Panc1 (cell line): ENCODE measurements at regions not wholly inside any gene's neighbourhood (a gene's known extent, or its start where the extent isn't known, plus 50 kb on each side); places are given as distances from the start of the nearest gene placed in this dataset.

Source experiments
- ATAC-seq: fragments of 200-7000 bp; cut with Tn5 transposase; 2 replicates; pipeline ENCODE4 v1.9.1; 2020; ENCODE audit warnings: mild to moderate bottlenecking, moderate library complexity
- BruUV-seq: library from RNA; stranded (reverse); fragments of 400-500 nt; replicated peaks from 2 replicates; lab custom pipeline; 2021; lab: Mats Ljungman, UMichigan
- CTCF ChIA-PET: fragments of 300-600 bp; sonication (Branson Sonifier 250); formaldehyde crosslinking; loops from one replicate; lab custom pipeline; 2022; ENCODE audit warnings: antibody characterized with exemption; lab: Charles Lee
- POLR2A ChIA-PET: fragments of 300-600 bp; sonication (Branson Sonifier 250); formaldehyde crosslinking; loops from one replicate; lab custom pipeline; 2022; ENCODE audit warnings: antibody characterized with exemption; lab: Charles Lee
- DNase-seq: peaks from one replicate; pipeline ENCODE4 v3.0.0-alpha.2; 2010; ENCODE audit warnings: low read depth, low spot score
- H3K27ac ChIP-seq: 2 replicates; pipeline ENCODE4 v1.5.1; 2011; ENCODE audit warnings: mild to moderate bottlenecking, low read length, inconsistent platforms
- H3K27me3 ChIP-seq: fragments of 200-500 bp; sonication (Bioruptor generic); 2 replicates; pipeline ENCODE4 v1.6.0; 2014; ENCODE audit warnings: low read length, inconsistent platforms; ENCODE audit not compliant: control insufficient read depth, insufficient read depth
- H3K36me3 ChIP-seq: fragments of 200-500 bp; sonication (Bioruptor generic); 2 replicates; pipeline ENCODE4 v1.5.1; 2014; ENCODE audit warnings: inconsistent platforms, mild to moderate bottlenecking, low read length, moderate library complexity; ENCODE audit not compliant: control insufficient read depth, insufficient read depth
- H3K4me1 ChIP-seq: 2 replicates; pipeline ENCODE4 v1.5.1; 2011; ENCODE audit warnings: inconsistent platforms, mild to moderate bottlenecking, low read length, moderate library complexity; ENCODE audit not compliant: control insufficient read depth, insufficient read depth
- H3K4me3 ChIP-seq, 2 experiments: 2 replicates each; pipeline ENCODE4 v1.5.1; 2011 to 2012; ENCODE audit warnings: low read depth in 2 of 2, low read length in 2 of 2, mild to moderate bottlenecking in 2 of 2, inconsistent platforms in 1 of 2, moderate library complexity in 1 of 2
- H3K9me3 ChIP-seq: fragments of 200-500 bp; sonication (Bioruptor generic); 2 replicates; pipeline ENCODE4 v1.5.1; 2014; ENCODE audit warnings: low read depth, mild to moderate bottlenecking, inconsistent platforms, low read length, moderate library complexity; ENCODE audit not compliant: control insufficient read depth, insufficient read depth
- CTCF ChIP-seq: fragments of 450-650 bp; IDR thresholded peaks from 2 replicates; pipeline ENCODE4 v1.5.1; 2017; ENCODE audit warnings: mild to moderate bottlenecking
- POLR2AphosphoS5 ChIP-seq: IDR thresholded peaks from 2 replicates; pipeline ENCODE4 v1.6.1; 2012; ENCODE audit warnings: mild to moderate bottlenecking, low read depth, low read length, moderate library complexity
- REST ChIP-seq, 2 experiments: IDR thresholded peaks; 2 replicates each; pipeline ENCODE4 v1.6.1; 2011 to 2012; ENCODE audit warnings: low read depth in 2 of 2, control low read depth in 1 of 2, low read length in 1 of 2, mild to moderate bottlenecking in 1 of 2, moderate library complexity in 1 of 2; ENCODE audit not compliant: insufficient read depth in 1 of 2
- SIN3A ChIP-seq: IDR thresholded peaks from 2 replicates; pipeline ENCODE4 v1.6.1; 2012; ENCODE audit warnings: low read depth, mild to moderate bottlenecking, low read length, moderate library complexity, borderline replicate concordance; ENCODE audit not compliant: insufficient read depth
- TCF7L2 ChIP-seq: IDR thresholded peaks from 2 replicates; pipeline ENCODE4 v1.6.1; 2011; ENCODE audit warnings: mild to moderate bottlenecking, low read depth, low read length, inconsistent platforms
- in situ Hi-C: cut with HindIII; loops from 2 replicates; pipeline ENCODE4 v1.10.0; 2016; ENCODE audit warnings: low sequenced_read_pairs, low pct_unique_long_range_greater_than_20kb
- intact Hi-C: fragments of 100-400 bp; cut with micrococcal nuclease; formaldehyde crosslinking; loops from one replicate; pipeline ENCODE4 v1.10.0; 2022; ENCODE audit not compliant: unreplicated experiment

- ChIA-PET POLR2A (no interaction called here), CTCF (no interaction called here)
- no peaks in the 10 kb centered on the region for H3K36me3 ChIP-seq
- H3K4me3 ChIP-seq, result no peak overlapping the region
- H3K4me1 ChIP-seq, result no peaks in the 10 kb centered on the region
- DNase-seq, result no peak
- ATAC-seq, result no peak
- H3K27me3 ChIP-seq, result no peaks in the 10 kb centered on the region
- H3K9me3 ChIP-seq, result no peaks in the 10 kb centered on the region
- intact Hi-C loops, result no loop called here
- BruUV-seq, result no TSS peak
- in situ Hi-C loops, result no loop called here
- TF ChIP-seq SIN3A (no peak), CTCF (no peak), REST (IDR thresholded peaks at IDR 0.05; ENCODE audit: insufficient read depth in 1 of 2, low read depth in 2 of 2, low read length in 1 of 2) (no peak), POLR2AphosphoS5 (no peak)
- H3K27ac ChIP-seq, result no peak overlapping the region
These were observed 194.1 kb downstream of the SP3 start for GRCh38 chr2:173770947-173771678.

- H3K9me3 ChIP-seq, result no peaks in the 10 kb centered on the region
- DNase-seq, result no peak
- ATAC-seq, result no peak
- H3K4me1 ChIP-seq, result no peaks in the 10 kb centered on the region
- no peaks in the 10 kb centered on the region for H3K27me3 ChIP-seq
- H3K27ac ChIP-seq, result no peak overlapping the region
- no peaks in the 10 kb centered on the region for H3K36me3 ChIP-seq
- H3K4me3 ChIP-seq, result no peak overlapping the region
- in situ Hi-C loops (no loop called here), intact Hi-C loops (no loop called here)
- ChIA-PET CTCF (no interaction called here), POLR2A (no interaction called here)
- BruUV-seq, result no TSS peak
- no peak for TF ChIP-seq CTCF
- TF ChIP-seq SIN3A, result no peak
- TF ChIP-seq TCF7L2, result no peak
- TF ChIP-seq REST (IDR thresholded peaks at IDR 0.05; ENCODE audit: insufficient read depth in 1 of 2, low read depth in 2 of 2, low read length in 1 of 2), result no peak
- no peak for TF ChIP-seq POLR2AphosphoS5
These were observed 193.0 kb downstream of the SP3 start for GRCh38 chr2:173772205-173772604.
